ENCODE measurements at regions not wholly inside any gene's neighbourhood (a gene's known extent, or its start where the extent isn't known, plus 50 kb on each side); places are given as distances from the start of the nearest gene placed in this dataset.
A peak's percentile ranks its signal among the peaks of the same experiment; 100 is the strongest.

DNA sequence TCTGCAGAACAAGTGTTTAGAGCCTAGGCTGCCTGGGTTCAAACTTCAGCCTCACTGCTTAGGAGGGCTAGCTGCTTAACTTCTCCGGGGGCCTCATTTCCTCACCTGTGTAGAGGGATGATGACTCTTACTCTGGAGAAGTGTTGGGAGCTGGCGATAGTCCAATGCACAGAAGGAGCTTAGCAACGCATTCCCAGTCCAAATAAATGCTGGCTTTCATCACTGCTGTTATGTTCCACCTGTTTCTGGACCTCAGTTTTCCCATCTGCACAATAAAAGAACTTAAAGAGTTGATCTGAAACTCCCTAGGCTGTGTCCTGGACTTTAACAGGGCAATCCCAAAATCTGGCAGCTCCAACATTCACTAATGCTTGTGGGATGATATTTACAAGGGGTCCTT lies 337.8 kb downstream of the MIAT start:
- no peak for DNase-seq

DNA sequence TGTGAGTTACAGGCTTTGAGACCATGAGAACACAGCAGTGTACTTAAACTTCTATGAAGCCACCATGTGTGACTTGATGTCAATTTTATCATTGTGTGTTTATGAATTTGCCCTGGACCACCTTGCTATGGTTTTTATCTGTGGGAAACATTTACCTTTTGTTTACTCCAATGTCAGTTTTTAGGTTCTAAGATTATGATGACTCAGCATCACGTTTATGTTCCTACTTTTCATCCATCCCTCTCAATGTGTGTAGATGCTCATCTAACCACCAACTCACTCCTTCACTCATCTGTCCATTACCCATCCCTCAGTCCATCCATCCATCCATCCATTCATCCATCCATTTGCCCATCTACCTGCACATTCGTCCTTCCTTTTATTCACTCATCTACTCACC lies 338.8 kb downstream of the MIAT start:
- DNase-seq: no peak

DNA sequence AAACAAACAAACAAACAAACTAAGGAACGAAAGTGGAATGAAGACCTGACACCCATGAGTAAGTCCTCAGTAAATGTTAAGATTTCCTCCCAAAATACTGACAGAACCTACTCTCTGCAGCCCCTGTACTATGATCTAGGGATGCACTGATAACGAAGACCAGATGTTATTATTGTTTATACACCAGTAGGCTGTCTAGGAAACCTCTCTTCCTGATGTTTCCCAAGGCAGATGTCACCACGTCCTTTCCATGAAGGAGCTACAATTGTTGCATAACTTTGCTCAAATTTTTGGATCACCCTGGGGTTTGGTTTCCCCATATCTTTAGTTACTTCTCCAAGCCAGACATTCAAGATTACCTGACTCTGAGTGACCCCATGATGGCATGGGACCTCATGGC lies 340.7 kb downstream of the MIAT start:
- DNase-seq: no peak

DNA sequence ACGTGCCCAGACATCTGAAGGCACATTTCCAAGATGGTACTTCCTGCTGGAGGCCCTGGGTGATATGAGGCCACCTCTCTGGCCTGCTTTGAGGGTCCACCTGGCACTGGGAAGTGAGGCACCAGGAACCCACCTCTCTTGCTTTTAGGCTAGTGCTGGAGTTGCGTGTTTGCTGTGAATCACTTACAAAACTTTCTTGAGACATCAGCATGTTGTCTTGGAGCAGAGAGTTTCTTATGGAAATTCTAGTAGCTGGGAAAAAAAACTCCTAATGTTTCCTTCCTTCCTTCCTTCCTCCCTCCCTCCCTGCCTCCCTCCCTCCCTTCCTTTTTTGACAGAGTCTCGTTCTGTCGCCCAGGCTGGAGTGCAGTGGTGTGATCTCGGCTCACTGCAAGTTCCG lies 341.3 kb downstream of the MIAT start:
- no peak for DNase-seq

DNA sequence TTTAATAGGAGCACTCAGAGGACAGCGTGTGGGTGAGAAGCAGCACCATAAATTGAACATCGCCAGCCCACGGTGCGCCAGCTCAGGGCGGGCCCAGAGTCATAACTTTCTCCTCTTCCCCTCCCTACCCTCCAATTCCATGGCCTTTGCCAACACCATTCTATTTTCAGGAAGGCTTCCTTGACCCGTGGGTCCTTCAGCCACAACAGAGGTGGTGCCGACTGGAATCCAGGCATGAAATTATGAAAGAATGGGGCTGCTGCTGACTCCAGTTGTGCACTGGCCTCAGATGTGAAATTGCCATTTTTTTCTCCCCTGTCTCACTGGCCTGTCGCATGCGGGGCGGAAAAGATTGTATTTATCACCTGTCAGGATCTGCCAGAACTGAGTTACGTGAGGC lies 345.9 kb downstream of the MIAT start:
- DNase-seq: no peak

DNA sequence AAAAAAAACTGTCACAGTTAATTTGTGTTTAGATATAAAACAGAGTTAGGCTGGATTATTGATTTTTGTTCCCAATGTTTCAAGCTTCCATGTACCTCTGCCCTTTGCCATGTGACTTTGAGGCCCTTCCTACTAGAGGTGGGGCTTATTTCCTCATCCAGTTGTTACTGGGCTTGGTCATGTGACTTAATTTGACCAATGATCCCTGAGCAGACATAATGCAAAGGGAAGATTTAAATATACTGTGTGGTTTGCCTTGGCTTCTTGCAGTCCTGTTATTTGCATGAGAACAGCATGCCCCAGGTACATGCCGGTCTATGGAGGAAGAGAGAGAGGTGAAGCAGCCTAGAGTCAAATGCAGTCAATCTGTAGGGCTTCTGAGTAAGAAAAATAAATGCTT lies 347.0 kb downstream of the MIAT start:
- no peak for DNase-seq

DNA sequence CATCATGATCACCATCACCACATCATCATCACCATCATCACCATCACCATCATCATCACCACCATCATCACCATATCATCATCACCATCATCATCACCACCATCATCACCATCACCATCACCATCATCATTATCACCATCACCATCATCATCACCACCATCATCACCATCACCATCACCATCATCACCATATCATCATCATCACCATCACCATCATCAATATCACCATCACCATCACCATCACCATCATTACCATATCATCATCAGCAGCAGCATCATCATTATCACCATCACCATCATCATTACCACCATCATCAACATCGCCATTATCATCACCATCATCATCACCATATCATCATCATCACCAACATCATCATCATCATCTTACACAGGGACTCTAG lies 351.1 kb downstream of the MIAT start:
- DNase-seq: no peak

DNA sequence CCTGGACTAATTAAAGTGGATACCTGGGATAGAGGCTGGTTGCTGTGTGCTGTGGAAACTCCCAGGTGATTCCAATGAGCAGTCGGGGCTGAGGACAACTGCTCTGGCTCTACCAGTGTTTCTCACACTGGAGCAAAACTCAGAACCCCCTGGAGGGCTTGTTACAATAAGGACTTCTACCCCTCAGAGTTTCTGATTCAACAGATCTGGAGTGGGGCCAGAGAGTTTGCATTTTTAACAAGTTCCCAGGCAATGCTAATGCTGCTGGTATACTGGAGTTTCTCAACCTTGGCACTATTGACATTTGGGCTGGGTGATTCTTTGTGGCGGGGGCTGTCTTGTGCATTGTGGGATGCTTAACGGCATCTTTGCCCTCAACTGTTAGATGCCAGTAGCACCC lies 353.7 kb downstream of the MIAT start:
- DNase-seq: no peak

DNA sequence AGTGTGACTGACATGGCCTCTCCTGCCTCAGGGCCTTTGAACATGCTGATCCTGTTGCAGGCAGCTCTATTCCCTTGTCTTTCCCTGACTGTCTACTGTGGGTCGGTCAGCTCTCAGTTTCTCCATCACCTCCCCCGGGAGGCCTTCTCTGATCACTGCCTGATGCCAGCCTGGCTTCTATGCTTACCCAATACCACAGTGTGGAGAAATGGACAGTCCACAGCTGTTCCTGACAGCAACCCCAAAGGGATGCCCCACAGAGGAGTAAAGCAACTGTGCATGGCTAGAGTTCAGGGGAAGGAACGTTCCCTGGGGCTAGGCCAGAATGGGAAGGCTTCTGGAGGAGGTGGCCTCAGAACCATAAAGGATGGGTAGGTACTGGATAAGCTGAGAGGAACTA lies 354.3 kb downstream of the MIAT start:
- DNase-seq: no peak

DNA sequence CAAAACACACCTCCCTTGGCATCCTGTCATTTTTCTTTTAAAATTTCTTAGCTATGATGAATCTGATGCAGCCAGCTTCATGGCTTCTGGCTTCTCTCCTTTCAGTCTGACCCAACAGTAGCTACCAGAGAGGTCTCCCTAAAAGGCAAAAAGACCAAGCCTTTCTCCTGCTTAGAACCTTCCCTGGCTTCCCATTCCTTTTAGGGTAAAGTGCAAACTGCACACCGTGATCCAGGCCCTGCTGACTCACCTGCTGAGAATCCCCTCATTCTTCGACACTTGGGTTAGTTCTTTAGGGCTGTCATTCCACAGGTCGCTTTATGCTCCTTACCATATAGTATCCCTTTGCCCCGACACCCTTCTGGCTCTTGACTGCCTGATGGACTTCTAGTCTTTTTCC lies 362.4 kb downstream of the MIAT start:
- no peak for DNase-seq

DNA sequence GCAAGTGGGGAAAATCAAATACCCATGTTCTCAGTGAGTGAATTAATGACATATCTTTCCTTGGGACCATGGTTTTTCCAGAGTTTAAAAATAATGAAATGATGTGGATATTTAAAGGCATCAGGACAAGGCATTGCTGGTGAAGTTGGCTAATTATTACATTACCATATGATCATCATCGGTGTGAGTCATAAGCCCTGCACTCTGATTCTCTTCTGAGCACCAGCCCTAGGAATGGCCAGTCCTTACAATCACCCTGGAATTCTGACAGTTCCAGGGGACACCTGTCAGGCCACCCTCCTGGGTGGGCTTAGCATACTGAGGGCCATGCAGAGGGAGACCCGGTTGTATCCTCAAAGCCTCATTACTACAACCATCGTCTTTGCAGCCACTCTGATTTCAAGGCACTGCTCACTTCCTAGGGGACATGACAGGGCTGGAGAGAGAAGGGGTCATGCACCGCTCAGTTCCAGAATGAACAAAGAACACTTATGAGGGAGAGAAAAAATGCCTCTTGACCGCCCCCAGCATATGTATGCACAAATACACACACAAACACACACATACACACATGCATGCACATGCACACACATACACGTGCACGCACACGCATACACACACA lies 365.0 kb downstream of the MIAT start:
- no peak for DNase-seq

DNA sequence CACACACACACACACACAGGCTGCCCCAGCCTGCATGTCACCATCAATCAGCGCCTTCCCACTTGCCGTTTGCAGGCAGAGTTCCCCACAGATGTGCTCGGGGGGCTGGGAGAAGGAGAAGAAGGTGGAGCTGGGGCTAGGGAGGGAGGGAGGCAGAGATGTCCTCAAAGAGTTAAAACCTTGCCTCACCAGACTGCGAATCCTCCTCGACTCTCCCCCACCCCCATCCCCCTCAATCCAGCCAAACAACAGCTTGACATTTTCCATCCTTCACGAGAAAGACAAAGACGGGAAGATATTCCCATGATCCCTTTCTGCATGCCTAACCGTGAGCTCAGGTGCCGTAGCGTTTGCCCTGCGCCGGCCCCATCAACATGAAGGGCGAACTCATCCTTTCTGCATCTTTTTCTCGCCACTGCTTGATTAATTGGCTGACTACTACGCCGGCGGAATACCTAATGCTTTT lies 365.5 kb downstream of the MIAT start:
- peak in 2 of 58 donors; percentile 3 to 35 for DNase-seq

DNA sequence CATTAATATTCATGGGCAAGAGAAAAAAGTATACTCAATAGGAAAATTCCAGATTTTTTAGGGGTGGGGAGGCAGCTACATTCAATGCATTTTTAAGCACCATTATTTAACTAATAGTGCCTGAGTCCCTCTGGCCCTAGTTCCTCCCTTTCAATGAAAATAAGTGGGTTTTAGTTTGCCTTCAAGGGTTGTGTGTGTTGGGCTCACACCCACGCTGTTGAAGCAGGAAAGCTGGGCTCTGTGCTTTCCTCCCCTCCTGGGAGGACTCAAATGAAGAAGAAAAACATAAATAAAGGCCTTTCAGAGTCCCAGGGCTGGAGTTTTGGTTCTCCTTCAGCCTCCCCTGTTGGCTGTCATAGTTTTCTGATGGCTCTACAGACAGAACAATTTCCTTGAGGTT lies 366.2 kb downstream of the MIAT start:
- DNase-seq: no peak

DNA sequence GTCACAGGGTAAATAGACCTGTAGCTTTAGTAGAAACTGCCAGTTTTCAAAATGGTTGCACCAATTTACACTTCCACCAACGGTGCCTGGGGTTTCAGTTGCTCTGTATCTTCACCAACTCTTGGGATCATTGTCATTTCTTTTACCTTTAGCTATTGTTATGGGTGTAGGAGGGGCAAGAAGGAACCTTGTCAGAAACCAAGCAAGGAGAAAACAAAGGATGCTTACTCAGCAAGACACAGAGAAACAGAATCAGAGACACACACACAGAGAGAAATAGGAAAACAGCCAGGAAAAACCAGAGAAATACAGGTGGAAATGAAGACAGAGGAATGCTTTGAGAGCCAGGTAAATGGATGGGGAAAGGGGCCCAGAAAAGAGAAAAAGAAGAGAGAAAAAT lies 367.6 kb downstream of the MIAT start:
- DNase-seq: no peak

DNA sequence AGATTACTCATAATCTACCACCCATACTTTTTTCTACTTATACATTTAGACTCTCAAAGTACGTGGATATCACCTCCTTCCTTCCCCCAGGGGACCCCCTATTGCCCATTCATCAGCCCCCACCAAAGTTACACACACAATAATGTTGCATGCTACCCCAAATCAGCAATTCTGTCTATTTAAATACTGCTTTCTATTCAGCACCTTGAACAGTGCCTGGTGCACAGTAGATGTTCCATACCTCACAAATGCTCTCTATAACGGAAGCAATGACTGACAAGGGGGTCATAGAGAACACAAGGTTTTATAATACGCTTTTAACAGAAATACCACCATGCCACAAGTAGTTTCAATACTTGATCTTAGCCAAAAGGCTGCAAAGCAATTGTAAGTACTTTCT lies 370.7 kb downstream of the MIAT start:
- DNase-seq: no peak

DNA sequence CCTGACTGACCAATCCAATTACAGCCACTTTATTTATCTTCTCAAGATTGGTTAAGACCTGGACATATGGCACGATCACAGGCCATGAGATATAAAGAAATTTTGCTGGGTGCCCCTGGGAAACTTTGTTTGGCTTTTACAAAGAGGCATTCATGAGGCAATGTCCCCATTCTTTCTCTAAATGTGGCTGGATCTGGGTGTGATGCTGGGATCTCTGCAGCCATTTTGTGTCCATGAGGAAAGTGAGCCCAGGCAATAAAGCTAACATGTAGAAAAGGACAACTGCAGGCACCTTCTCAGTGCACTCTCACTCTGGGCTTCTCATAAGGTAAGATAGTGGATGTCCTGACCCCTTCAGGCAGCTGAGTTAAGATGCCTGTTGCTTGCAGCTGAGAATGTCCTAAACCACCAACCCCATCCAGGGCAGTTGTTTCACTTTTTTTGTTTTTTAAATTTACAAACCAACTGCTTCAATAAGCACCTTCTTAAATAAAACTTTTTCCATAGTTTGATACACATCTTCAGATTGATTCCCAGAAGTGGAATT lies 372.3 kb downstream of the MIAT start:
- DNase-seq: no peak

DNA sequence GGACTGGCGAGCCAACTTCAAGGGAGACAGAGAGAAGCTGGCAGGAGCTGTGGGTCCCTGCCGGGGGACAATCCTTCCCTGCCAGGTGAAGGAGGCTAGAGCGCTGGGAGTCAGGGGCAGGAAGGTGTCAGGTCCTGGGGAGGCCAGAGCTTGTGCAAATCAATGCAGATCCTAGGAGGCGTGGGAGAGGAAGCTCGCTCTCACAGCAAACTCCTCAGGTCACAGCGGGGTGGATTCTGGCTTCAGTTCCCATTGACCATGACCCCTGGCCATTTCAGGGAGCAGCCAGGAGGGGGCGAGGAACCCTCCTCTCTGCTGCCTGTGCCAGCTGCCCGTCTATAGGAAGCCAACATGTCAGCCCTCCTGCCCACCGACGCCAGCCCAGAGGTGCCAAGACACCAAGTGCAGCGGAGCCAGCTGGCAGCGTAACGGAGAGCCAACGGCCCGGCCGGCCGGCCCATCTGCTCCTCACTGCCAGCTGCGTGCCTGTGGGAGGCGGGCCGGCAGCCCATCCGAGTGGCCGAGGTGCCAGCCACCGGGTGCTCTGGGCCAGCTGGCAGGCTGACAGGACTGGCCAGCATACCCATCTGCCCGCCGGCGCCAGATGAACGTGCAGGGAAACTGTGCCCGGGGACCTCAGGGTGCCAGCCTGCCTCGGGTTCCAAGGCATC lies 374.8 kb downstream of the MIAT start:
- peak in 57 of 58 donors; percentile 12 to 88 (median 65) for DNase-seq

DNA sequence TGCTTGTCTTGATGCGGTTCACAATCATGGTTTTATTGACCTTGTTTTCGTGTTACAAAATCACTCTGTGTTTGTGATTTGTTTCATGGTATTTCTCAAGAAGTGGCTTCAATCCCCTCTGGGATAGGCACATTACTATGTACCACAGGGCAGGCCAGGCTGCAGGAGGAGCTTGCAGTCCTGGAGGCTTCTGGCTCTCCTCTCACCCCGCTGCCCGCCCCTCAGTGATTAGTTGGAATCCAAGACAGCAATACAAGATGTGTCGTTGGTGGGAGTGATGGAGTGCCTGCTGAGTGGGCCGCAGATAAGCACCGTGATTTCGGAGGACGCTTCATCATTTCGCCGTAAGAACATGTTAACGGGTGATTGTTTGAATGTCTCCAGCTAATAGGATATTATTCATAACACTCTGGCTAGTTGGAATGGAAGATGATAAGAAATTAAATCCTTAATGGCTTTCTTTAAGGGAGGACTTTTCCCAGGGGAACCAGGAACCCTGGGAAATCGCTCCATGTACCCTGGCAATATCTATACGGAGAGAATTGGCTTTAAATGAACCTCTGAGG lies 384.4 kb downstream of the MIAT start:
- no peak for DNase-seq

DNA sequence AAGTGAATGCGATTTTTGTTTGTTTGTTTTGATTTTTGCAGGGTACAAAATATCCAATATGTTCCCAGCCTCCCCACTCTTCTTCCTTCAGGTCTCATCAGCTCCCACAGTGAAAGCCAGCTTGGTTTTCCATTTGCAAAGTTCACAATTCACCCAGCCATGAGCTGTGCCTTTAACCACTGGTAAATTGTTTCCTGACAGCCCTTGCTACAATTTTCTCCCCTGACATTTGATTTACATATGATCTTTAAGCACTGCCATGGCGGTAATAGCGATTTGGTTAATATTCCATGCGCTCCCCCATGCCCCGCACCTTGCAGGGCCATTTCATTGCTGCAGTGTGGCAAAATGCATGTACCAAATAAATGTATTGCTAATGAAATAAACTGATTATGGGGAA lies 385.9 kb downstream of the MIAT start:
- DNase-seq: no peak

DNA sequence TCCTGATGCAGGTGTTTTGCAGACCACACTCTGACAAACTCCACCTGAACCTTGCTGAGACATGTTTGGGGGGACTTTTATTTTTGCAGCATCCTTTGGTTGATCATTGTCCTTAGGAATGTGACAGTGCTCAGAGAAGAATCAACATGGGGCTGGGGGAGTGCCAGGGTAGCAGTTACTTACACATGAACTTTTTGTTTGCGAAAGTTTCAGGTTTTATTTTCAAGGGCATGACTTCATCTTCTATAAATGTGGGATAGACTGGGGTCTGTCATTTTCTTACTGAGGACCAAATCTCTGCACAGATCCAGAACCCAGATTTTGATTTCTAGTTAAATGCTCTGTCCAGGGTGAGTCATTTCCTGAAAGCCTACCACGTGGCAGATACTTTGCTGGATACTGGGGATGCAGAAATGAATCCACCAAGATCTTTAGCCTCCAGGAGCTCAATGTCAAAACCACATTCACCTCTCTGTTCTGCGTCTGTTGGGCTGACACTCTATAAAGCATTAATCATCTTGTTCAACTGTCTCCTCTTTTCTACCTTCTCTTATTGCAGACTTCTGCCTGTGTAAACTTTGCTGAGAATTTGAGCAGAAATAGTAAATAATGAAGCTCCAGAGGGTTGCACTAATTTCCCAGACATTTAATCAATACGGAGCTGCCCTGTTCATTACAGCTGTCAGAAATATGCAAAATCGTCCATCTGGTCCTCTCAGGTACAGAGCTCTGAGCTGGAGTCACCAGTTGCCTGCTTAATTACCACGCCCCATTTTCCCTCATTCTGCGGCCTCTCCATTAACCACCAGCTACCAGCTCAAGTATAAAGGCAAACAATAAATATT lies 387.9 kb downstream of the MIAT start:
- no peak for DNase-seq

DNA sequence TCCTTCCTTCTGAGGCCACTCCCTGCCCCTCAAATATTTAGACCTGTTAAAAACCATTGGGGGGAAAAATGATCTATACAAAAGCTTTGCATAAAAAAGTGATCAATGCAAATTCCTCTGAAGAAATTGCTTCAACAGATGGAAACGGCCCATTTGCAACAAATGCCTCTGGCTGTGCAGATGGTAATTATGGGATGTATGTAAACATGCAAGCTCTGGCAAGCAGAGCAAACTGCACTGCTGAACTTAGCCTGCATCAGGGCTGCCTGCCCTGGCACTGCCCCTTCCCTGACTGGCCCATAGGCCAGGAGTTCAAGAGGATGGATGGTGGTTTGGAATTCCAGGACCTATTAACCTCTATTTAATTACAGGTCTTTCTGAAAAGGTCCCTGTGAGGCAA lies 388.7 kb downstream of the MIAT start:
- no peak for DNase-seq

DNA sequence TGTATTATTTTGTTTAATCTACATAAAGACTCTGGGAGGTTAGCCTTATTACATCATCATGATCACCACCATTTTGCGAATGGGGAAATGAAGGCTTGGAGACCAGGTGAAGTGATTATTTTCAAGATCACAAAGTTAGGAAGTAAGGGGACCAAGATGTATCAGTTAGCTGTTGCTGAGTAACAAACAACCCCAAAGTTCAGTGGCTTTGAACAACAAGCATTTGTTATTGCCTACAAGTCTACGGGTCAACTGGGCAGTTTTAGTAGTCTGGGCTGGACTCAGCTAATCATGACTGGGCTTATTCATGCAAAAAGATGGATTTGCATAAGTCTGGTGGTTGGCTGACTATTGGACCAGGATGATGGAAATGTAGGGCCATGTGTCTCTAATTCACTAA lies 389.2 kb downstream of the MIAT start:
- no peak for DNase-seq
